GM21526 (cell line): ENCODE measurements at regions not wholly inside any gene's neighbourhood (a gene's known extent, or its start where the extent isn't known, plus 50 kb on each side); places are given as distances from the start of the nearest gene placed in this dataset.

Experiments used
- ATAC-seq: cut with Tn5 transposase; IDR thresholded peaks from one replicate; pipeline ENCODE4 v1.9.1; 2021; ENCODE audit warnings: moderate library complexity; ENCODE audit not compliant: unreplicated experiment, low FRiP score

DNA sequence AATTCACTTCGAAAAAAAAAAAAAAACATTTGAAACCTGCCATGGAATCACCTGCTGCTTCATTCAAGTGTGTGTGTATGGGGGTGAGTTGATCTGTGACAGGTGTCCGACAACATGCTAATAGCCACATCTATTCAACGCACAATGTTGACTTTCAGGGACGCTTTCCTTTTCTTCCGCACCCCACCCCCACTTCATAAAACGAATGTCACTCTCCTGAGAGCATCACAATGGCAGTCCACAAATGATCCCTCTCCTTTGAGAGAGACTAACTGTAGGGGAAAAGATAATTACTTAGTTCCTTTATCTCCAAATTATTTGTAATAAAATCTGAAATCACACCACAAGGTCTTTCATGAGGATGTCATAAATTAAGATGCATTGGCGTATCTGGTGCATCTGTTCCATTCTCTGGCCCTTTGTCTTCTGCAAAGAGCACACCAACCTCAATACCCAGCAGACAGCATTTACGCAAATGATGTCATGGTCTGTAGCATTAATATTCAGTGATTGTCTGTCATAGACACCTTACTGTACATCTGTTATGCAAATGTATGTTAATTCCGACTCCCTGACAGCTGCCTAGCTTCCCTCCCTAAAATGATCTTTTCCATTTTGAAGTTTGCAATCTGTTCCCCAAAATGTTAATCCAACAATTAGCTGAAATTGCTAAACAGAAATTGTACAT, 640.0 kb upstream of the BOD1L1 start:
- no peak for ATAC-seq

DNA sequence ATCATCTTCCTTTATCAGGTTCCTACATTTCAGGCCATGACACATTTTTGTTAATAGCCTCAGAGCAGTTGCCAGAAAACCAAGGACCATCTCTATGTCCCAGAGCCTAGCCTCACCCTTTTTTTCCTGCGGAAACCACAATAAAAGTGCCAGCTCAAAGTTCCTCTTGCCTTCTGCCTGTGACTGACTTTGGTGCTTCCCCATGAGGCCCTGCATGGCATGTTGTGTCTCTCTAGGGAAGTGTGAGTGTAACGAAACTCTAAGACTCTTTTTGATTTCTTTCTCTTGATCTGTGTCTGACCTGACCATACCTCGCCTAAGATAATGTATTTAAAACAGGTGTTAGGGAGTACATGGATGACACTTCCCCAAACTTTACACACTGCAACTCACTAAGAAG, 642.3 kb upstream of the BOD1L1 start:
- ATAC-seq, result no peak

DNA sequence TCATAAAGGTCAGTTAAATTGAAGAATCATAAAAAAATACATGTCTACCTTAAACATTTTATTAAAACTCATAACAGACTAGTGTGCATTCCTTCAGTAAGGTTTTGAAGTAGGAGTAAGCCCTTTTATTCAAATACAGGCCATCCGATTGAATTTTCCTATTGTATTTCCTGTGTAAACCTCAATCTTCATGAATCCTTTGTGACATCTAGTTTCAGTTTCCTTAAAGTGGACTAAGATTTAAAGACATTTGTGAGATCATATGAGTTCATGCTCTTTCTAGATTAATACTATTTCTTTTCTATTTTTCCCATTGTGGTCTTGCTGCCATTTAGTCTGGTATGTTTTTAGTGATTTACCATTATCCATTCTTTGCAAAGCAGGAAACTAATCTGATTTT, 644.7 kb upstream of the BOD1L1 start:
- ATAC-seq, result no peak

DNA sequence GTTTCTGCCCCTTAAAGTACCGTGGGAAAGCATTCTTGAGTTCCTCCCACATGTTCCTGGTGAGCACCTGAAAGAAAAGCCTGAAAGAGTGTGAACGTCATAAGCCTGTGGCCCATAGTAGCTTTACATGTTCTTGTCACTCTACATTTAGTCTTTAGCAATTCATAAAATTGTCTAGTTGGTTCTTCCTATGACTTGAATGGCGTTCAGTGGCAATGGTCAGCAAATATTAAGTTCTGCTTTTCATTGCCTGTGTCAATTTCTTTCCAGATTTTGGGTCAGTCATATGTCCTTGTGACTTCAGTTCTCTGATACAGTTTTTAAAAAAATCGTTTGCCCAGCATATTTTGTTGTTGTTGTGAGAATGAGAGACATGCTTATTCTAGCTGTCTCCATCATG, 650.0 kb upstream of the BOD1L1 start:
- no peak for ATAC-seq

DNA sequence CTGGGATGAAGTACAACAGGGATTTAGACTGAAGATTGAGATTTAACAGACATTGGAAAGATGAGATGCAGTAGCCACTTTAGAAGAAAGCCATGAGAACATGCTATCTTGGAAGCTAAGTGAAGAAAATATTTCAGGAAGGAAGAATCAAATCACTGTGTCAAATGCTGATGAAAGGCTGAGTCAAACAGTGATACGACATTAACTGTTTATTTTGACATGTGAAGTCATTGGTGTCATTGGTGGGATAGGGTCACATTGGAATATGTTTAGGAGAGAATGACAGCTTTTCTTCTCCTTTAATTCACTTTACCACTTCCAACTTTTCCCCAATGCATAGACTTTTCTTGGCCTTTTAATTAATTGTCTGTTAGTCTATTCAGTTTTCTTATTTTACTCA, 653.0 kb upstream of the BOD1L1 start:
- no peak for ATAC-seq

DNA sequence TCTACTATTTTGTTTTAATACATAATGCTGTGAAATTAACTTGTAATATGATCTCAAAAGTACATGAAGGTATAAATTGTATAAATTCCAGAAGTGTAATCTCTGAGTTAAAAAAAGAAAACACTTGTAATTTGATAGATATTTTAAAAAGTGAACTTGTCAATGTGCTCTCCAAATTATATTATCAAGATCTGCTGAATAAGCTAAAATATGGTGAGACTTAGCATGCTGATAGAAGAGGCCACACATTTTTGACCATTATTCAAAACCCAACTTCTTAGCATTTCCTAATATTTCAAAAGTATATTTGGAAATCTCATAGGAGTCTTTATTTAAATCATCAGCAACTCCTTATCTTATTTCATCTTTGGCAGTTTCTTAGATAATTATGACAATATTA, 657.1 kb upstream of the BOD1L1 start:
- no peak for ATAC-seq

DNA sequence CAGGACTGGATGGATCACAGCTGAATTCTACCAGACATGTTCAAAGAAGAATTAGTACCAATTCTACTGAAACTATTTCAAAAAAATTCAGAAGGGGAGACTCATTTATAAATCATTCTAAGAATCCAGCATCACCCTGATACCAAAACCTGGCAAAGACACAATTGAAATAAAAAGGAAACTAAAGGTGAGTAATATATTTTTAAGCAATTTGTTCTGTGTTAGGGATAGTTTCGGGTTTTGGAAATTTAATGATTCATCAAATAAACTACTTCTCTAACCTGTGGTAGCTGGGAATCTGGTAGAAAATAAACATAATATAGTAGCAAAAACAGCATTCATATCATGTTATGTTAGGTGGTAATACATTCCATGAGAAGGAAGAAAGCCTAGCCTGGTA, 662.2 kb upstream of the BOD1L1 start:
- ATAC-seq, result no peak

DNA sequence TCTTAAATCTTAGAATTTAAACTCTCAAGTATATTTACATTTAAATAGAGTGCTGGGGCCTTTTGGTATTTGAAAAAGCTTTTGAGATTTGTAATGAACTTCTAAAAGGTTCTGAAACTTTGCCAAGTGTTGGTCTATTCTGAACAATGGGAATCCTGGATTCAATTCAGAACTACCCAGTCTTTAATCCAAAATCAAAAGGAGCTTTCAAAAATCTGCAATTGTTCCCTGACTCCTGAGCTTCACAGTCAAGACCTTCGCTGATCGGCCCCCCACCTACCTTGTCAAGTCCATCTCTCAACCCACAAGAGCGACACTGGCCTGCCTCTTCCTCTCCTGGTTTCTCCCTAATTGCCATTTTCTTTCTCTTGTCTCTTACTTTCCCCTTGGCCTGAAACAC, 666.1 kb upstream of the BOD1L1 start:
- ATAC-seq, result no peak

DNA sequence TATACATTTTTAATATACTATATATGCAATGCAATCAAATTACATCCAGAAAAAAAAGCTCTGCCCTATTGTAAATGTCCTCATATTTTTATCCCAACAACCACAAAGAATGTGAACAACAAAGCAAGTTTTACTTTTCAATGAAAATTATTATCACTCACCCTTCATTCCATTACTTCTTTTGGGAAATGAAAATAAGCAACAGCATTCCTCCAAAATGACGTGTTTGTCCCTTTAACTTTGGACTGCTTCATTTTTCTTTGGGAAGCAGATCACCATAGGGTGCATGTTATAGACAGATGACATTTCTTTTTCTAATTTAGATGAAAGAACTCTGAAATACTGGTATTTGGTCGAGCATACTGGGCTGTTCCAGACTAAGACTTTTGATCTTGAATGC, 667.1 kb upstream of the BOD1L1 start:
- no peak for ATAC-seq

DNA sequence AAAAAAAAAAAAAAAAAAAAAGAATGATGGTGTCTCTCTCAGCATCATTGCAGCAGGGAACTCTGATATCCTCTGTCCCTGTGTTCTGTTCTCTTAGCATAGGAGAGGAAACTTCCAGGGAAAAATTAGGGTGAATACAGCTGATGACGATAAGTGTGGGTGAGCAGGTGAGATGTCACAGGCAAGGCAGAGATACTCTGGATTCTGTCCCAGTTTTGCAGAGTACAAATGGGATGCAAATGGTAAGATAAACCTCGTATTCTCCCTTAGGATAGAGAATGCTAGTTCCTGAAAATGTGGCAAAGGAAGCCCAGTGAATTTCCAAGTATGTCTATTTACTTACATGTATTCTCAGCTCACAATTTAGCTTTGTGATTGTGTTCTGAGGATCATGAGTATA, 671.6 kb upstream of the BOD1L1 start:
- no peak for ATAC-seq

DNA sequence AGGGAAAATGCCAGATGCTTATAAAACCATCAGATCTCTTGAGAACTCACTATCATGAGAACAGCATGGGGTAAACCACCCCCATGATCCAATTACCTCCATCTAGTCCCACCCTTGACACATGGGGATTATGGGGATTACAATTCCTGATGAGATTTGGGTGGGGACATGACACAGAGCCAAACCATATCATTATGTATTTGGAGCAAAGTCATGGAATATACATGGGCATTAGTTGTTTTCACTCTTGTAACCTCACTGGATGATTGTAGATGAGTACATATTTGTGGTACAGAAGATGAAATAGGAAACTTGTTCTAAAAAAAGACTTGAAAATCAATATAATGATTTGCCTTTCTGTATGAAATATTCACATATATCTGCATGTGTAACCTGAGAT, 674.5 kb upstream of the BOD1L1 start:
- ATAC-seq, result no peak

DNA sequence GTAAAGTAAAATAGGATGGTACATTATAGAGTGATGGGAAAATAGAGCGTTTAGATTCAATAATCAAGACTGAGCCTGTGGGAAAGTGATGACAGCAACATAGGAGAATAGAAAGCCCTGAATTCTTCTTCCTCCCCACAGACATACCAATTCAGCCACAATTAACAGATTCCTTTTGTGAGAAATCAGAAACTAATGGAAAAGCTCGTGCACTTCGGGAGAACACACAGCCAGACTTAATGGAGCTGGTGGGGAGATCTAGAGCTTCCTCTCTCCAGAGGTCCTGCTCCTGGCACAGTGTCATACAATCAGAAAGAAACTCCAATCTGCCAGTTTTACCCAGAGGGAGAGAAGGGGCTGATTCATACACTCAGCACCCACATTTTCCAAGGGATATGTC, 676.3 kb upstream of the BOD1L1 start:
- no peak for ATAC-seq

DNA sequence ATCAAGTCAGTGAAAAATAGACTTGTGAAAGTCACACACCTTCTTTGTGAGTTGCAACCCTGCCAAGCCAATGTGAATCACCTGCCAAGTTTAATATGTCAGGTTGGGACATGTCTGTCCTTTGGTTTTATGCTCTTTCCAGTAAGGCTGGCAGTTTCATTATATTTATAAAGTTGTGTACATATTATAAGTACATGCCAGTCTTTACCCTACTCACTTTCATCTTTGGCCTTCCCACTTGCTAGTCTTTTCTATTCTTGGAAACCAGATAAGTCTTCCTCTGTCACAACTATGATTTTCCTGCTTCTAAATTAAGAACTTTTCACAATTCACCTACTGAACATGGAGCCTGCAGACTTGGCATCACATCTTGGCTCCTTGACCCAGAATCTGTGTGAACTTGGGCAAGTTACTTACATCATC, 680.7 kb upstream of the BOD1L1 start:
- no peak for ATAC-seq

DNA sequence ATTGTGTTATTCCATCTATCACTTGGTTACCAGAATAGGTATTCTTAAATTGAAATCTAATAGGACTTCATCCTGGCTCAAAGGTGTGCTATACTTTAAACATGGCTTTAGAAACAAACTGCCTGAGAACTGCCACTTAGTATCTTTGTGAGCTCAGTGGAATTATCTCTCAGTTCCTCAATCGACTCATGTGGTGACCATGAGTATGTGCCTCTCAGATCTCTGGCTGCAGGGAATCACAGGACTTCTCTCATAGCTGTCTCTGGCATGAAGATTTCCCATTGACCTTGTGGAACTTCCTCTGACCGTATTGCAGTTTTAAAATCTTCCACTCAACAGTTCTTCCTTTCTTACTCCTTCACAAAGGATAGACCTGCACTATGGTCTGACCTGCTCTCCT, 681.9 kb upstream of the BOD1L1 start:
- no peak for ATAC-seq

DNA sequence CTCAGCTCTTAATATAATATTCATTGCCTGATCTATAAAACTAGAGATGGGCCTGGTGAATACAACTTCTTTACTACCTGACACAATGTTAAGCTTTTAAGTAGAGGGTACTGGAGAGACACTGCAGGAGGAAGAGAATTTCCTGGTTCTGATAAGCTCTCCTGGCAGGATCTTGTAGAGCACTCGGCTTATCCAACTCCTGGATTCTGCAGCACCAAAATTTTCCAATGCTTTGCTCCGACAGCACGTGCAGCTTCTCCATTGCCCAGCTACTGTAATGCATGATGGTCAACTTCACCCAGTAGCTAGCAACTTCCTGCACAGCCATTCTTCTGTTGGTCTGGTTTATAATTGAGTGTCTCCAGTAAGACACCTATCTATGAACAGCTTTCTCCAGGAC, 686.2 kb upstream of the BOD1L1 start:
- ATAC-seq, result no peak

DNA sequence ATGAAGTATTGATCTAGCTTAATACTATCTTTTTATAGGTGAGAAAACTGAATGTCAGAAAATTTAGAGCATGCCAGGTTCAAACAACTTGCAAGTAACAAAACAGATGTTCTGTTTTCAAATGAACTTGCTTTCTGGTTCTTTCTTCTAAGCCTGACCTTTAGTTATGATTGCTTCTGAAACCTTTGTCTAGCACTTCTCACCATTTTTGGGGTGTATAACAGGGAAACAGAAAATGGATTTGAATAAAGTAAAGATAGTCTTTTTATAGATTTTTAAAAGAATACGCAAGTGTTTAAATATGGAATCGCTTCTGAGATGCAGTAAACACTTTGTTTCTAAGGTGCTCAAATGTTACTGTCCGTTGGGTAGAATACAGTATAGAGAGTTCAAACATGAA, 687.2 kb upstream of the CPEB2 start:
- no peak for ATAC-seq

DNA sequence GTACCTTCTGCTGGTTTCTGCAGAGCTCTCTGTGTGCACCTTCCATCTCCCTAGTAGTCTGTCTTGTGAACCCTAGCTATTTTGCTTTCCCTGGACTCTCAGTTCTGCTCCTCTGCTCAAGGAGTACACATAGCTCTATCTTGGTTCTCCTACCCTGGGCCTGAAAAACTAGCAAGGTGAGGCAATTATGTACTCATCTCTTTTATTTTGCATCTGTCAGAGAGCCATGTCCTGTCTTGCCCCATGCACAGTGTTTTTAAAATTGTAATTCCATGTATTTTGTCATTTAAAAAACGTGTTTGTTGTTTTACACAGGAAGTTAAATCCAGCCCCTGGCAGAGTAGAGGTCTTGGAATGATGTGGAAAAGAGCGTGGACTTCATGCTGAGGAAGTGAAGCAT, 684.9 kb upstream of the CPEB2 start:
- ATAC-seq, result no peak

DNA sequence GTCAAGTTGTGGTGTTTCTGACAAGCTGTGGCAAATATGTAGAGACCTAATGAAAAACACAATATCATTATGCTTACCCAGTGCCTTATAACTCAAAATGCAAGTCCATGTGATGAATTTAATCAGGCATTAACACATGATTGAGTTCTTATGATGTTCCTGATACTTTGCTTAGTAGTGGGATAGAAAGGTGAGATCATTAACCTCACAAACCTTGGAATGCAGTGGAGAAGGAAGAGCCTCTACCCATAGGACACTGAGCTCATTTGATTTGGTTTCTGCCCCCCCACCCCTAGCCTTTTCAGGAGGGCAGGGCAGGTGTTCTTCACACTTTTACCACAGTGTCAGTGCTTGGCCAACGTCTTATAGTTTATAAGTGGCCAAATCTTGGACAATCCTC, 683.6 kb upstream of the CPEB2 start:
- ATAC-seq, result no peak

DNA sequence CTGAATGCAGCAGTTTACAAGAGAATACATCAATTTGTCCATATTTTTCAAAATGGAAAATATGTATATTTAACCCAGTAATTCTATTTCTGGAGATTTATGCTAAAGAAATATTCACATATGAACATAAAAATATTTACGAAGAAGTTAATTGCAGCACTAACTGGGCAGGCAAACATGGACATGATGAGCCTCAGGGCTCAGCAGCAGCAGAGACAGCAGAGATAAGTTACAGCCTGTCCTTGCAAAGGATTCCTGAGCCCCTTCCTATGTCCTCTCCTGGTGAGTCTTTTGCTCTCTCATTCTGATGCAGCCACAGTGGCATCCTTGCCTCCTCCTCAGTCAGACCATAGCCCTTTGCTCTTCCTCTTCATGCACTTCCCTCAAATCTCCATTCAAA, 680.6 kb upstream of the CPEB2 start:
- ATAC-seq, result no peak

DNA sequence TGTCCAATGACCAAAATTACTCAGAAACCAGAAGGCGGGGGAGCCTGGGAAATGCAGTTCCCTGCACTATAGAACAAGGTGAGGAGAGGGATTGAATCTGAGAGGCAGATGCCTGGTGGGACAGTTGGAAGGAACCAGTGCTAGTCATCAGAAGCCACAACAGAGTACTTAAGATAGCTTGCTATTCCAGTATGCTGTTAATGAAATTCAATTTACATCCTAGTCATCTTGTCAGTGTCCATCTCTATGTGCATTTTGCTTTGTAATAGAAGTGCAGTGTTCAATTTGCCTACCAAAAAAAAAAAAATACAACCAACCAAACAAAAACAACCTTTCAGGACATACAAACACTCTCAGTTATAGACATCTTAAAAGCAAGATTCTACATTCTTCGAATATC, 679.1 kb upstream of the CPEB2 start:
- ATAC-seq, result no peak

DNA sequence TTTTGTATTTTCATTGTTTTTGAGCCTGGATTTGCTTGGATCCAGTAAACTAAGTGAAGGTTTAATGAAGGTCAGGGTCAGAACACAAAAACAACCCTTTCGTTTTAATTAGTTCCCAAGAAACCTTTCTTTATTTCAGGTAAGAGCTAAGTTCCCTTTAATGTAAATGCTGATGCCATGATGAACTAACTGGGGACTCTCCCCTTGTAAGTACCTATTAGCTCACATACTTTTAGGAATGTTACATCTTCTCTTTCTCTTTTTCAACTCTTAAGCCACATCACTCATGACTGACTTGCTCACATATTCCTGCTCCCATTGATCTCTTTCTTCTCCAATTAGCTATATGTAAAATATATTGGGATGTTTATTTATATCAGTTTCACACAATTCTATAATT, 673.1 kb upstream of the CPEB2 start:
- no peak for ATAC-seq

DNA sequence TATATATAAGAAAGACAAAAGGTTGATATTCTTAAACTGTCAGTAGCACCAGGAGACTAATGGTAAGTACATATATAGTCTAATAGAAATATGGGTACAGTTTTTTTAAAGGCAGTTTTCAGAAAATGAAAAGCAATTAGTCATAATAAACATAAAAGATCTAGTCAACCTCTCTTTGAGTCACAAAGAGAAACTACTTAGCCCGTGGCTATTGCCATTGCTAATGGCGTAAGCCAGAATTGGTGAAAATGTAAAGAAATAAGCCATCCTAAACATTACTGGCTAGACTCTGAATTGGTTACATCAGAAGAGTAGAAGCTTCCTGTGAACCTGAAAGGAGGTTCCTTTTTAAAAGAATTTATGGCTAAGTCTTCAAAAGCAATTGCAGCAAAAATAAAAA, 668.7 kb upstream of the CPEB2 start:
- no peak for ATAC-seq

DNA sequence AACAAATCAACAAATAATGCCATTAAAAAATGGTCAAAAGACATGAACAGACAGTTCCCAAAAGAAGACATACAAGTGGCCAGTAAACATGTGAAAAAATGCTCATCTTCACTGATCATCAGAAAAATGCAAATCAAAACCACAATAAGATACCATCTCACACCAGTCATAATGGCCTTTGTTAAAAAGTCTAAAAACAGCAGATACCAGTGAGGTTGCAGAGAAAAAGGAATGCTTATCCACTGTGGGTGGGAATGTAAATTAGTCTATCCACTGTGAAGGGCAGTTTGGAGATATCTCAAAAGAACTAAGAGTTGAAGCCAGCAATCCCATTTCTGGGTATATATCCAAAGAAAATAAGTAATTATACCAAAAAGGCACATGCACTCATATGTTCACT, 668.1 kb upstream of the CPEB2 start:
- ATAC-seq, result no peak
